T-helper 9 cell (primary cell): ENCODE measurements at regions not wholly inside any gene's neighbourhood (a gene's known extent, or its start where the extent isn't known, plus 50 kb on each side); places are given as distances from the start of the nearest gene placed in this dataset.

Experiments
- DNase-seq: peaks from one replicate; pipeline ENCODE4 v3.0.0-alpha.2; 2020

DNA sequence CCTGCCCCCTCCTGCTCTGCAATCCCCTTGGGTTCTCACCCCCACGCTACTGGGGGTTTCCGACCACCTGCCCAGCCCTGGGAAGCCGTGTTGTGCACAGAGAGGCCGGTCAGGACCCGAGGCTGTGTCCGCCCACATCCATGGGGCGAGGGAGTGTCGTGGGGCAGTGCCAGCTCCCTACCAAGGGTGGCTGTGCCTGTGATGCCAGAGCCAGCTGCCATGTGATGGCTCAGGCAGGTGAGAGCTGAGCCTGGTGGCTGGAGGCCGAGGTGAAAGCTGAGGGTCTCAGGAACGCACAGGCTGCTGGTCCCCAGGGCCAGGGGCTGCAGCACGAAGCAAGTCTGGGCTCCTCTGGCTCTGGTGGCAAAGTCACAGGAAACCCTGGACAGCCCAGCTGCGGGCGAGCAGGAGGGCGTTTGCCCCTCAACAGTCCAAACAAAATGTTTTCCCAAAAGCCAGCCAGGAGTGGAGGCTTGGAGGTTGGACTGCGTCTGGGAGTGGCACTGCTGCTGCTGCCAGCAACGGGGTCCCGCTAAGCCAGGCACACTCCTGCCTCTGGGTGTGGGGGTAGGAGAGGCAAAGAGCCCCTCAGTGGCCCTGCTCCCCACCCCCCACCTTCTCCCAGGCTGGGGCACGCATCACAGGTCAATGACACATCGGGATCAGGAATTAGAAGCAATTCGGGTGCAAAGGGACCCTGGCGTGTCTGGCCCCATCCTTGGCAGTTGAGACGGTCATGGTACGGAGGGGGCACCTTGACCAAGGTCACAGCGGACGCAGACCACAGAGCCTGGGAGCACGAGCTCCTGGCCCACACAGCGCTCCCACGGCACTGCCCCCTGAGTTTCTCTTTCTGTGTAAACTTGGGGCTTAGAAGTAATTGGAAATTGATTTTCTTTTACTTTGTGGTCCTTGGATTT lies 72.4 kb upstream of the GPC1 start:
- DNase-seq: no peak

DNA sequence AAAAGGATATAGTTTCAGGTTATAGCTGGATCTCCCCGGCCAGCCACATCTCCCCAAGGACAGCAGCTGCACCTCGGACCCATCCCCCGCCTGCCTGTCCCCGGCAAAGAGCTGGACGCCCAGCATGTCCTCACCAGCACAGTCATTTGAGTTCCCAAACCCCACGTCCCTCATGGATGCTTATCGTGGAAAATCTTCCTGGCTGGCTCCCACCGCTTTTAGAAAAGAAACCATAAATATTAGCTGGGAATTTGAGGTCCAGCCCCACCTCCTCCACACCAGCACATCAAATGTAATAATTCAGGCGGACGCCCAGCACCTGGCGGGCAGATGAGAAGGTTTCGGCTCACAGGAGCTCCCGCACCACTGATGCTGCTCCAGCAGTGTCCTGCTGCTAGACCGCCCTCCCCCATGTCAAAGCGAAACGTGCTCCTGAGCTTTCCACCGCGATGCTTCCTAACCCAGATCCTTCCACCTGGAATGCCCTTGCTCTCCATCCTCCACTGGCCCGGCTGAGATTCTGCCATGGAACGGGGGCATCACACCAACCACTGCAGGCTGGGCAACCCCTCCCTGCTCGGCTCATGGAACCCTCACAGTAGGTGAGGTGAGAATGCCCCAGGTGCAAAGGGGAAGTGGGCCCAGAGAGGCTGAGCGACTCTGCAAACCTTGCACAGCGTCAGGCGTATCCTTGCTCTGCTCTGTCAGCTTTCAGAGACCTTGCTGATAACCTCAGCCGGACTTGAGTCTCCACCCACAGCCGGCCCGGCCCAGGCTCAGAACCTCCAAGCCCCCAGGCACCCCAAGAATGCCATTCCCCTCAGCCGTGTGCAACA lies 71.5 kb upstream of the GPC1 start:
- no peak for DNase-seq

DNA sequence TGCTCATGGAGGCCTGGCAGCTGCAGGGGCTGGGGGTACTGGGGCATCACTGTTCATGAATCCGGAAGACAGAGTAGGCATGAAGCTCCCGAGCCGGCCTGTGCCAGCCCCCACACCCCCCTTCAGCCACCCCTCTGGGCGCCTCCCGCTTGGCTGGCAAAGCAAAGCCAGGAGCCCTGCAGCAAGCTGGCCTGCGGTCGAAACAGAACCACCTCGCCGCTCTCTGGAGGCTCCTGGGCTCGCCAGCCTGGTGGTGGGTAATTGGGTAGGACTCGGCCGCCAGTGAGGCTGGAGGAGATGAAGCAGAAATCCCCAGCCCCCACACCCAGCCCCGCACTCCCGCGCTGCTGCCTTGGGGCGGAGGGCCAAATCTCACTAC lies 70.9 kb upstream of the GPC1 start:
- no peak for DNase-seq

DNA sequence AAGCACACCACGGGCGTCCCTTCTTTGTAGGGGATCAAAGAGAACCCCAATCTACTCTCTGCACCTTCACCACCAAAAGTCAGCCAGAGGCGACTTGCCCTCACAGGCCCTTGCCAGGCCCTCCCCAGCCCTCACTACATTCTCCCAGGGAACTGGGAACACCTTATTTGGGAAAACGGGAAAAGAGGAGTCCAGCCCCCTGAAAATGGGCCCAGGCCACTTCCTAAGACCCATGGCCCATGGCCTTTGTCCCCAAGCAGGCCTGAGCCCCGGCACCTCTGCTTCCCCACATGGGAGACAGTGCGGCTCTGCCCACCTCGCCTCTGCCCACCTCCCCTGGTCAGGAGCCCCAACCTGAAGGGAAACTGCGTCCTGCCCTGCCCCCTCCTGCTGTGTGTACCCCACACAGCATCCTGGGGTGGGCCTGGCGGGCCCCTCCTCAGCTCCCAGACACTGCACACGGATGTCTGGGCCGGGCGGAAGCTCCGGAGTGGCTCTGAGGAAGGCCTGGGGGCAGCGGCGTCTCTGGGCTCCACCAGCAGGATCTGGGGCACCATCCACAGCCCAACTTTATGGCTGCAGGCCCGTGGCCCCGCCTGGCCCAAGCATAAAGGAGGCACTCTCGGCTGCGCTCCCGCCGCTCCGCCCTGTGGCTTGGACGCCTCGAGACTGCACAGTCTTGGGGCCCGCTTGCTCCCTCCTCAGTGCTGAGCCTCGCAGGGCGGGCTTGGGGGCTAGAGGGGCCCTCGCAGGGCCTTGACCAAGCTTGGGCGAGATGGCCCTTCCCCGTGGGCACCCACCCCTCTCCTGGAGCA lies 70.3 kb upstream of the GPC1 start:
- DNase-seq: no peak

DNA sequence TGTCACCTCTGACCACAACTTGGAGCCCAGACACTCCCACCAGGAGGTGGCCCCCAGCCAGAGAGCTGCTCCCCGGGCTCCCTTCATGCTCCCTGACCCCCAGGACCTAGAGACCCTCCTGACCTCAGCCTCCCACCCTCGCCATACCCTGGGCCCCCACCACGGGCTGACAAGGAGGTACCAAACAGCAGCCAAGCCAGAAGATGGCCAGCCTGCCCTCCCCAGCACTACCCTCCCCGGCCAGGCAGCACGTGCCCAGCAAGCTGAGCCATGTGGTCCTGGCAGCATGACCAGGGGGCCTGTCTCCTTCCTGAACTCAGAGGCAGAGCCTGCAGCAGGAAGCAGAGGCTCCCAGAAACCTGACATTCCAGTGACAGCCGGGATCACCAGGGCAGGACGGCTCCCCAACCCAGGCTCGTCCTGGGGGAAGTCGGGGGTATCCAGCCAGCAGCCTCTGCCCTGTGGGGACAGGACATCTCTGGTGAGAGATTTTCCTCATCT lies 69.4 kb upstream of the GPC1 start:
- no peak for DNase-seq

DNA sequence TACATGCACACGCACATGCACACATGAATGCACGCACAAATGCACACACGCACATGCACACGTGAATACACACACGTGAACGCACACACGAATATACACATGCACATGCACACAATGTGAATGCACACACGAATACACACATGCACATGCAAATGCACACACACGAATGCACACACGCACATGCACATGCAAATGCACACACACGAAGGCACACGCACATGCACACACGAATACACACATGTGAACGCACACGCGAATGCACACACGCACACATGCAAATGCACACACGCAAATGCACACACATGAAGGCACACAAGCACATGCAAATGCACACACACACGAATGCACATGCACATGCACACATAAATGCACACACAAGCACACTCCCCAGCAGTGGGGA lies 68.6 kb upstream of the GPC1 start:
- no peak for DNase-seq

DNA sequence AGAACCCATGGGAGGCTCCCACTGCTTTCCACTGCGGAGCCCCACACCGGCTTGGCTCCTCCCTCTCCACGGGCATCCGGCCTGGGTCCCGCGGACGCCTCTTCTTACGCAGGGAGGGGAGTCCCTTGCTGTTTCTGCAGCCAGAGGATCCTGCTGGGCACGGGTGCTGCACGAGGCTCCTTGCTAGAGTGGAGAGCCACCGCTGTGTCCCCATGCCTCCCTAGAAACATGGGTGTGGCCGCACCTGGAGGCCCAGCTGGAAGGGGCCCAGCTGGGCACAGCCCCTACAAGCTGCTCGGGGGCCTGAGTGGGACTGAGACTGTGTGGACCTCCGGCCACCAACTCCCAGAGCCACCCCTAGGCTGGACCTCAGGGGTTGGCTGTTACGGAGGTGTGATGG lies 67.7 kb upstream of the GPC1 start:
- DNase-seq: no peak

DNA sequence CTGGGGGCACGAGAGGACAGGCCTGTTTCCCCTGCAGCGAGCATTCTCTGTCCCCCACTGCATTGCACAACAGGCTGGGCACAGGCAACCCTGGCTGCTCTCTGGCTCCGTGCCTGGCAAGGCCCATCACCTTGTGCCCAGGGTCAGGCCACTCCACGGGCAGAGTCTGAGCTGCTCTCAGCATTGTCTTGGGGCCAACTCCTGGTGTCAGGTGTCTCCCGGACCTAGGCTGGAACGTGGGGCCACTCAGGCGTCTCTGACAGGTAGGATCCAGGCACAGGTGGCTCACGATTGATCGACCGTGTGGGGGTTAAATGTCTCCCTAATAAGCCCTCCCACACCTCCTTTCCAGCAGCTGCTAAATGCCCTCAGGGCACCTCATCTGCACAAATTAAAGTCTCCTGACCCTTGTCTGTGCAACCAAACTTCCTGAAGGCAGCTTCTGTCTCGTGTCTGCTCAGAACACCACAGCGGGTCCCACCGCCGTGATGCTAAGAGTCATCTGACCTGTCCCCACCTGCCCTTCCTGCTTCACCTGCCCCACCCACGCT lies 66.6 kb upstream of the GPC1 start:
- no peak for DNase-seq

DNA sequence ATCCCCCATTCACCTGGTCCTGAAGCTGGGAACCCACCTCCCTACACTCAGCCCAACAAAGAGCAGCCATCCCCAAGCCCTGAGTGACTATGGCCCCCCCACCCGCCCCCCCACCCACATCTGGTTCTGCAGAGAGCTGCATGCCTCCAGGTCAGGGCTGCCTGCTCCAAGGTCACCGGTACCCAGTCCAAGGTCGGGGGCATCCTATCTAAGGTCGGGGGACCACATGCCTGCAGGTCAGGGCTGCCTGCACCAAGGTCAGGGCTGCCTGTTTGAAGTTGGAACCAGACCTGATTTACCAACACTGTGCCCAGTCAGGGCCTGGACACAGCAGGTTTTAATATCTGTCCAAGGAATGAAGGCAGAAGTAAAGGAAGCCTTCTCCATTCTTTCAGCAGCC lies 66.1 kb upstream of the GPC1 start:
- no peak for DNase-seq

DNA sequence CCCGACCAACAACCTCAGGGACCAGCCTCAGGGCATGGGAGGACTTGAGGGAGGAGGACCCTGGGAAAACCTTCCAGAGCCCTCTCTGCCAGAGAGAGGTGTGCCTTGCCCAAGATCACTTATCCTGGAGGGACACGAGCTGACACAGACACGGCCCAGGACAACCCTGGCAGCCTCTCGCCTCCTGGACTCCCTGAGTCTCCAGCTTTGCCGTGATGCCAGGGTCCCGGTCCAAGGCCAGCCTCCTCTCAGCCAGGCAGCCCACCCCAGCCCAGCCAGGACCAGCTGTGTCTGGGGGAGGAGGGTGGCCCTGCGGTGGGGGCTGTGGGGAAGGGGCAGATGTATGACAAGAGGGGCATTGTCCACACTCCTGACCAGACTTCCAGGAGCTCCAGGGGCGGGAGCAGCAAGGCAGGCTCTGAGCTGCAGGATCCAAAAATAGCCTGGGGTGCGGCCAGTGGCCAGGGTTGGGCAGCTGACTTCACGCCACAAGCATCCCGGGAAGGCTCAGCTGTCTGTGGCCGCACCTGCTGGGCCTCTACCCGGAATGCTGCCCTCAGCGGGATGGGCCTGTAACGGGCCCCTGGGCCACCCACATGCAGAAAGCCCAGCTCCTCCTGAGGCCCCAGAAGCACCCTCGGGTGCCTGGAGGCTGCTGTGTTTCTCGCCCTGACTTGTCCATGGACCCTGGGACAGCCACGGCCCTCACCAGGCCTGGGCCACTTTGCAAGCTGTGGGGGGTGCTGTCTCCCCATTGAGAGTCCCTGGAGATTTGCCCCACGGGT lies 65.5 kb upstream of the GPC1 start:
- DNase-seq: no peak

DNA sequence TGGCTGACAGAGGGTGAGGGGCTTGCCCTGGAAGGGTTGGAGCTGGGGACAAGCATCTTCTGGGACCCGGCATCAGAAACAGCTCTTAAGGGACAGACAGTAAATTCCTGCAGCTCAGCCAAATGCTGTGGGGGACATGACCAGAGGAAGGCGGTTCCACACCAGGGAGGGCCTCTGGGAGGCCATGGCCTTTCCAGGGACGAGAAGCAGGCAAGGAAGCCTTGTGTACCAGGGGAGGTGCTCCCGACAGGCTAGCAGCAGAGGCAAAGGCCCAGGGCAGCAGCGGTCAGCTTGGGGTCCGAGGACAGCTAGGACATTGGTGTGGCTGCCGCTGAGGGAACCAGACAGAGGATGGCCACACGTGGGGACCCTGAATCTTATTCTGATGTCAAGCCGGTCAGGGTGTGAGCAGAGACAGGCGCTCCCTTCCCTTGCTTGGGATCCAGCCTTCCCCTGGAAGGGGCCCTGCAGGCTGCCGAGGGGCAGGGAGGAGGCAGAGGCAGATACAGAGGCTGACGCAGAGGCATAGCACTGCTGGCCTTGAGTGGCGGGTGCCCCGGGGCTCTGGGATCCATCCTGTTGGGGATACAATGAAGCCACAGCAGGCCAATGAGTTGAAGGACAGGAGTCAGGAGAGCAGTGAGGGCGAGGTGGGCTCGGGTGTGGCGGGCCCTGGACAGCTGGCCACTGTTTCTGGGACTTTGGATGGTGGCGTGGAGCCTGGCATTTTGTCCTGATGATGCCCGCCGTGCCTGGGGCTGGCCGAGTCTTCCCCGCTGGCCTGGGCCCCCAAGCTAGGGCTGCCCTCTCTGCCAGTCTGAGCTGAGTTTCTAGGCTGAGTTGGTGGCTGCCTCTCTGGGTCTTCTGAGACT lies 64.1 kb upstream of the GPC1 start:
- no peak for DNase-seq

DNA sequence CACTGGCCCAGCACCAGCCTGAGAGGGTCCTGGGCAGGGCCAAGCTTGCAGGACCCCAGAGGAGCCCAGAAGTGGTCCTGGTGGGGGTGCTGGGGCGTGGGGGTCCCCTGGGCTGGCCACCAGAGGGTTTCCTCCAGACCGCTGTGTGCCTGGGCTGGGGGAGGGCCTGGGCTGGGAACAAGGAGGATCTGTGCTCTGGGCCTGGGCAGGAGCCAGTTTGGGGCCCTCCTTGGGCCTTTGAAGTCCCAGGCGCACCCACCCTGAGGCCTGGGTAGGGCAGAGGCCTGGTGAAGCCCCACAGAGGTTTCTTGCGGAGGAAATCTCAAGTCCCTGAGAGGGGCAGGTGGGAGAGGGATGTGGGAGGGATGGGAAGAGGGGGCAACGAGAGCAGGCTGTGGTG lies 63.4 kb upstream of the GPC1 start:
- no peak for DNase-seq

DNA sequence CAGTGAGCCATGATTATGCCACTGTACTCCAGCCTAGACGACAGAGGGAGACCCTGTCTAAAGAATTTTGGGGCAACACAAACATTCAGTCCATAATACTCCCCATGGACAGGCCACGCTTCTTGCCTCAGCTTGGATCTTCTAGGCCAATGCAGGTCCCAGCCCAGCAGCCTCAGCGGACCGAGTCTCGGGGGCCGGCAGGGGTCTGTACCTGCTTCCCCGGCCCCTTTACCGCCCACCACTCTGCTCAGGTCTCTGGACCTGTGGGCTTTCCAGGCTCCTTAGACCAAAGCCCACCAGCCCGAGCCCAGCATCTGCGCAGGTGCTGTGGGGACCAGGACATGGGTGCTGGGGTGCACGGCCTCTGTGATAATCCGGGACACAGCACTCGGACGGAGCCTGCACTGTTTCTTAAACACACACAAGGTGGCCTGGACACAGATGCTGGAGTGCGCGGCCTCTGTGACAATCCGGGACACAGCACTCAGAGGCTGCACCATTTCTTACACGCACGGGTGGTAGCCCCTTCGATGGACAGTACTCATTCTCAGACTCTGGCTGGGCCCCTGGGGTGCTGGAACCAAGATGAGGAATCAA lies 62.1 kb upstream of the GPC1 start:
- no peak for DNase-seq

DNA sequence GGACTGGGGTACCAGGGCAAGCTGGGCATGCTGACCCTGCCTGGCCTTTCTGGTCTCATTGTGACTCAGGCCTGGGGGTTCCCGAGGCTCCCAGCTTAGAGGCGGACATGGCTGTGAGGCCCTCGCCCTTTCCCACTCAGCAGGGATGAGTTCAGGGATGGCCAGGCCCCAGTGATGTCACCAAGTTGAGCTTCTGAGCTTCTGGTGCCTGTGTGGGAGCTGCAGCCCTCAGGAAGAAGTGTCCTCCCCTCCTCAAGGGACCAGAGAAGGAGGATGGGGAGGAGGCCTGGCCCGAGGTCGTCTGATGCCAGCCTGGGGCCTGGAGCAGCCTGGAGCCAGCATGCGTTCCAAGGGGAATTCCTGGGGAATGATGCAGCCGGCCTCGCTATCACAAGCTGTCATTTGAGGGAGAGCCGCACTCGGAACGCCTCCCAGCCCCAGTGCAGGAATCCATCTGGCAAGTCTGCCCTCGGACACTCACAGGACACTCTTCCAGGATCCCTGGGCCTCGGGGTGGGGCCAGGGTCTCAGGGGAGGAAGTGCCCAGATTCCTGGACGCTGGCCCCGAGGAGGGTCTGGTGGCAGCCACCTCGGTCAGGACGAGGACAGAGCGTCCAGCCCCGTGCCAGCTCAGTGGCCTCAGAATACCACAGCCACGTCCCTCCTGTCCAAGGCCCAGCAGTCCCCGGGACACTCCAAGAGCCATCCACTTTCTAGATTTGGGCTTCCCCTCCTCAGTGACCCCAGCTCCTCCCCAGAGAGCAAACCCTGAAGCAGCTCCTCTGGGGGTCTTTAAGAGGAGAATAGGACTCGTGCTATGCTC lies 61.2 kb upstream of the GPC1 start:
- DNase-seq: no peak

DNA sequence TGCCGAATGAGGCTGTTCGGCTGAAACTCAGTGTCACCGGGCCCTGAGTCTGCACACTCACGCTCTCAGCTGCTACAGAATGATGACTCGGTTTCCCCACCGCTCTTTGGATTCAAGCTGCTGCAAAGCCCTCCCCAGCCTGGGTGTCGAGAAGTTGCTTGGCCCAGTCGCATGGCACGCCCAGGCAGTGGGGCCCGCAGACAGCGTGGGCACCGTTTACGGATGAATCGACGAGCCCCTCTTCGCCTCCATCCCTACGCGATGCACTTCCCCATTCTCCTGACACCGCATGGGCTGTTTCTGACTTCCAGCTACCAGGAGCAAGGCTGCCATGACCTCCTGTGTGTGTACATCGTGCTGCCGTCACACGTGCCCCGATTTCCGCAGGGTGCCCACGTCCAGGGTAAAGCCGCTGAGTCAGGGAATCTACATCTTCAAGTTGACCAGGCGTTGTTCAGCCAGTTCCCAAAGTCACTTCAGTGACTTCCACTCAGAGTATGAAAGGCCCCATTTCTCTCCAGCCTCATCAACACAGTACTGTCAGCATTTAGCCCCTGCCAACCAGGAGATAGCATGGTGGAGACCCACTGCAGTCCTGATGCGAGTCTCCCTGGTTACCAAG lies 60.3 kb upstream of the GPC1 start:
- DNase-seq: no peak

DNA sequence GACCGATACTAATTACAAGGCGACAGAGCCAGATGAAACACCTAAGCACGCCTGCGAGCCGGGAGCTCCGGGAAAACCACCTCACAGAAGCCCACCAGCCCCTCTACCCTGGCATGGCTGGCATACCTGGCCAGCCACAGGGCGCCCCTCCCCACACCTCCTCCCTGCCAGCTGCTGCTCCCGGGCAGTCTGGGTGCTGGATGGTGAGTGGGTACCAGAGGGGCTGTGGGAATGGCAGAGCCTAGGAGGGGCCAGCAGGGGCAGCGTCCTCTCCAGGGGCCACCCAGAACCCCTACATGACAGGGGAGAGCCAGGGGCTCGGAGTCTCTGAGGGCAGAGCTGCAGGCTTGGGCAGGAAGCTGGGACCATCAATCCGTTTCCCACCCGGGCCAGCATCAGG lies 58.7 kb upstream of the GPC1 start:
- no peak for DNase-seq

DNA sequence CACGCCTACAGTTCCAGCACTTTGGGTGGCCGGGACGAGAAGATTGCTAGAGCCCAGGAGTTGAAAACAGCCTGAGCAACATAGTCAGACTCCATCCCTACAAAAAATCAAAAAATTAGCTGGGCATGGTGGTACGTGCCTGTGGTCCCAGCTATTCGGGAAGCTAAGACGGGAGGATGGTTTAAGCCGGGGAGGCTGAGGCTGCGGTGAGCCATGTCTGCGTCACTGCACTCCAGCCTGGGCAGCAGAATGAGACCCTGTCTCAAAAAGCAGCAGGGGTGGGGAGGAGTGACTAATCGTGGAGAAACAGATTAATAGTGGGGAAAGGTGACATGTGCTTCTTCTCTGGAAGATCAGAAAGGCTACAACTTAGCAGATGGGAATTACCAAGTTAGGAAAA lies 58.1 kb upstream of the GPC1 start:
- no peak for DNase-seq

DNA sequence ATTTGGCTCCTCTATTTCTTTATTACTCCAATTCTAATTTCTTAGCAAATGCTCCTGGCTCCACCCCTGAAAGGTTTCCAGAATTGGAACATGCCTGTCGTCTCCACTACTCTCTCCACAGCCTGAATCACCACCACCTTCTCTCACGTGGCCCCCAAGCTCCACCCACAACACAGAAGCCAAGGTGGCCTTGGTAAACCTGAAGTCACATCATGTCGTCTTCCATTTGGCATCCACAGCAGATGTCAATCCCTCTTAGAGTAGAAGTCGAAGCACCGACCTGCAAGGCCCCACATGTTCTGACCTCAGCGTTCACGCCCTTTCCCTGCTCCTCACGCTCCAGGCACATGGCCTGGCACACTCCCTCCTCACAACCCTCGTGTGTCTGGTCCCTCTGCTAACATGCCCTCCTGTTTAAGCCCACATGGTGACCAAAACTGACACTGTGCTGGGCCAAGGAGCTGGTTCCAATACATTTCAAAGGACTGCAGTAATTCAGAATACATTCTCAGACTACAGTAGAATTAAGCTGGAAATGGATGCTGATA lies 56.3 kb upstream of the GPC1 start:
- DNase-seq: no peak
